OCI-LY7 (cell line): ENCODE measurements at regions not wholly inside any gene's neighbourhood (a gene's known extent, or its start where the extent isn't known, plus 50 kb on each side); places are given as distances from the start of the nearest gene placed in this dataset.

Source experiments
- EZH2phosphoT487 ChIP-seq: fragments of 200-600 bp; sonication (generic); IDR thresholded peaks from 2 replicates; pipeline ENCODE4 v1.6.1; 2018; ENCODE audit warnings: low read depth, borderline replicate concordance, mild to moderate bottlenecking, mixed run types, antibody characterized with exemption, low read length, moderate library complexity, mixed read lengths
- TF ChIP-seq, protein P1 (sequence below): fragments of 200-600 bp; sonication (generic); conservative IDR thresholded peaks from 2 replicates; pipeline ENCODE4 v1.5.1; 2014; ENCODE audit warnings: mild to moderate bottlenecking, antibody characterized with exemption, low read length, moderate library complexity, mixed read lengths

DNA sequence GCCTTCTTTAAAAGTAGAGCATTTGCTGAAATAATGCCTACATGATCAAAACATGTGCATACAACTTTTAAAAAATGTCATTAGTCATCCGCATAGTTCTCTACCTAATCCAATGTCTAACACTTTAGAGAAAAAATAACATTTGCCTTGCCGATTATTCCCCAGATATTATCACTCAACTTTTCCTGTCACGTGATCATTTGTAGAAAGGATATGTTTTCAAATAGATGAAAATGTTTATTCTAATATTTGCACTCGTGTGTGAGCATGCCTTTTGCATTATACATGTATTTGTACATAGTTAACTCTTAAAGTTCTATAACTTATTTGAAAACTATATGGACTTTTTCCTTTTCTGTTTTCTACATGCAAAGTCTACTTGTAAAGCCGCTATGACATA is 533.0 kb upstream of the FMR1 start:
- no peak for TF ChIP-seq EZH2phosphoT487
- TF ChIP-seq, protein P1, sequence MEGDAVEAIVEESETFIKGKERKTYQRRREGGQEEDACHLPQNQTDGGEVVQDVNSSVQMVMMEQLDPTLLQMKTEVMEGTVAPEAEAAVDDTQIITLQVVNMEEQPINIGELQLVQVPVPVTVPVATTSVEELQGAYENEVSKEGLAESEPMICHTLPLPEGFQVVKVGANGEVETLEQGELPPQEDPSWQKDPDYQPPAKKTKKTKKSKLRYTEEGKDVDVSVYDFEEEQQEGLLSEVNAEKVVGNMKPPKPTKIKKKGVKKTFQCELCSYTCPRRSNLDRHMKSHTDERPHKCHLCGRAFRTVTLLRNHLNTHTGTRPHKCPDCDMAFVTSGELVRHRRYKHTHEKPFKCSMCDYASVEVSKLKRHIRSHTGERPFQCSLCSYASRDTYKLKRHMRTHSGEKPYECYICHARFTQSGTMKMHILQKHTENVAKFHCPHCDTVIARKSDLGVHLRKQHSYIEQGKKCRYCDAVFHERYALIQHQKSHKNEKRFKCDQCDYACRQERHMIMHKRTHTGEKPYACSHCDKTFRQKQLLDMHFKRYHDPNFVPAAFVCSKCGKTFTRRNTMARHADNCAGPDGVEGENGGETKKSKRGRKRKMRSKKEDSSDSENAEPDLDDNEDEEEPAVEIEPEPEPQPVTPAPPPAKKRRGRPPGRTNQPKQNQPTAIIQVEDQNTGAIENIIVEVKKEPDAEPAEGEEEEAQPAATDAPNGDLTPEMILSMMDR, result no peak
